Spleen (tissue), 11 donors: ENCODE measurements at regions not wholly inside any gene's neighbourhood (a gene's known extent, or its start where the extent isn't known, plus 50 kb on each side); places are given as distances from the start of the nearest gene placed in this dataset.

ENCODE experiments used
- DNase-seq: peaks from one replicate; pipeline ENCODE4 v3.0.0-alpha.2; 2020
- H3K27ac ChIP-seq, 8 donors: fragments of 200-600 bp; sonication (generic) in 7 of 8; 1 replicate in 4 of 8; 2 replicates in 4 of 8; pipeline versions ENCODE4 v1.5.0 to v1.8.0; 2016 to 2021; ENCODE audit warnings: inconsistent platforms in 4 of 8, mild to moderate bottlenecking in 4 of 8, moderate library complexity in 1 of 8
- H3K27me3 ChIP-seq, 7 donors: fragments of 200-600 bp; sonication (generic) in 6 of 7; replicated peaks in 1 of 7; 1 replicate in 4 of 7; 2 replicates in 3 of 7; pipeline versions ENCODE4 v1.5.0 to v1.8.0; 2016 to 2021; ENCODE audit warnings: inconsistent platforms in 3 of 7, mild to moderate bottlenecking in 1 of 7
- H3K36me3 ChIP-seq, 6 donors: fragments of 200-600 bp; sonication (generic) in 5 of 6; 1 replicate in 4 of 6; 2 replicates in 2 of 6; pipeline versions ENCODE4 v1.5.0 to v1.8.0; 2016 to 2021; ENCODE audit warnings: inconsistent platforms in 2 of 6
- H3K4me1 ChIP-seq, 6 donors: fragments of 200-600 bp; sonication (generic) in 5 of 6; 1 replicate in 3 of 6; 2 replicates in 3 of 6; pipeline versions ENCODE4 v1.5.0 to v1.8.0; 2016 to 2021; ENCODE audit warnings: inconsistent platforms in 3 of 6
- H3K4me3 ChIP-seq, 8 donors: fragments of 200-600 bp; sonication (generic) in 7 of 8; 1 replicate in 4 of 8; 2 replicates in 4 of 8; pipeline versions ENCODE4 v1.5.0 to v1.8.0; 2016 to 2021; ENCODE audit warnings: inconsistent platforms in 4 of 8, mild to moderate bottlenecking in 4 of 8, moderate library complexity in 2 of 8
- H3K9me3 ChIP-seq, 8 donors: fragments of 200-600 bp; sonication (generic) in 7 of 8; 1 replicate in 4 of 8; 2 replicates in 4 of 8; pipeline versions ENCODE4 v1.5.0 to v1.8.0; 2016 to 2021; ENCODE audit warnings: inconsistent platforms in 4 of 8
- CTCF ChIP-seq, 11 experiments: fragments of 200-600 bp in 7 of 11; fragments of 450-650 bp in 4 of 11; sonication (generic) in 4 of 11; IDR thresholded peaks in 8 of 11; conservative IDR thresholded peaks in 3 of 11; 1 replicate in 7 of 11; 2 replicates in 4 of 11; pipeline versions ENCODE4 v1.4.0 to v1.8.0; 2016 to 2021; ENCODE audit warnings: antibody characterized with exemption in 11 of 11, inconsistent platforms in 4 of 11, mild to moderate bottlenecking in 1 of 11
- POLR2A ChIP-seq, 3 donors: fragments of 450-650 bp; IDR thresholded peaks; one replicate each; pipeline ENCODE4 v1.5.1; 2017; ENCODE audit warnings: antibody characterized with exemption in 3 of 3, mild to moderate bottlenecking in 1 of 3
- POLR2AphosphoS5 ChIP-seq, 3 donors: sonication (generic); formaldehyde crosslinking; IDR thresholded peaks; one replicate each; pipeline ENCODE4 v1.5.1; 2017; ENCODE audit warnings: antibody characterized with exemption in 3 of 3
- WGBS, 5 donors: extraction: QIAGEN DNeasy Blood & Tissue Kit in 3 of 5; methylation state at CpG; one replicate each; pipeline versions ENCODE4 v1.1.5 to v1.1.7; 2013 to 2018; 5-methylcytosine and 5-hydroxymethylcytosine counted together
- intact Hi-C: fragments of 100-400 bp; cut with DNase I; formaldehyde crosslinking; loops from one replicate; pipeline ENCODE4 v1.15.0; 2023; ENCODE audit warnings: low total_unique reads
- donor health status: healthy with polysubstance abuse.
- donor health status: DM: no; HTN: no; CAD: no; lungs with moderate emphysema.
- donor health status: DM: no; HTN: no; CAD: no.
- donor health status: Bipolar disorder and iron deficiency.
- donor health status: healthy.
- donor health status: DM: no; HTN: no; CAD: no.
- donor health status: DM: yes; HTN: yes; CAD: no.

GRCh38 chr10:83648201-83648600 lies 491.1 kb upstream of the GHITM start:
- WGBS, 5 donors: 22 to 29% (median 27%) methylated on average over 1 of the region's 1 CpG
- no peak for DNase-seq
- Histone ChIP-seq H3K4me1 (no peaks in the 10 kb centered on the region), H3K36me3 (no peaks in the 10 kb centered on the region), H3K9me3 (no peaks in the 10 kb centered on the region), H3K27ac (no peak overlapping the region), H3K27me3 (no peaks in the 10 kb centered on the region), H3K4me3 (no peak overlapping the region)
- TF ChIP-seq CTCF (IDR thresholded peaks at IDR 0.05 in 8 of 11, conservative IDR thresholded peaks at IDR 0.05 in 3 of 11): no peak
- no peak for TF ChIP-seq POLR2AphosphoS5 (IDR thresholded peaks at IDR 0.05)
- TF ChIP-seq POLR2A (IDR thresholded peaks at IDR 0.05): no peak
- intact Hi-C loops: no loop called here

- Histone ChIP-seq H3K9me3 (no peaks in the 10 kb centered on the region), H3K27me3 (no peaks in the 10 kb centered on the region), H3K4me1 (no peaks in the 10 kb centered on the region), H3K27ac (no peak overlapping the region), H3K4me3 (no peak overlapping the region), H3K36me3 (no peaks in the 10 kb centered on the region)
- intact Hi-C loops: no loop called here
- 88 to 95% (median 92%) methylated on average over 3 of the region's 3 CpGs for WGBS, 5 donors
- TF ChIP-seq CTCF (IDR thresholded peaks at IDR 0.05 in 8 of 11, conservative IDR thresholded peaks at IDR 0.05 in 3 of 11) (no peak), POLR2AphosphoS5 (IDR thresholded peaks at IDR 0.05) (no peak), POLR2A (IDR thresholded peaks at IDR 0.05) (no peak)
- no peak for DNase-seq
Measured at GRCh38 chr10:83649471-83649870, 489.8 kb upstream of the GHITM start.

GRCh38 chr10:83654689-83655088 lies 484.6 kb upstream of the GHITM start:
- no peaks in the 10 kb centered on the region for H3K4me1 ChIP-seq
- intact Hi-C loops: no loop called here
- TF ChIP-seq POLR2AphosphoS5 (IDR thresholded peaks at IDR 0.05) (no peak), POLR2A (IDR thresholded peaks at IDR 0.05) (no peak), CTCF (IDR thresholded peaks at IDR 0.05 in 8 of 11, conservative IDR thresholded peaks at IDR 0.05 in 3 of 11) (no peak)
- no peaks in the 10 kb centered on the region for H3K36me3 ChIP-seq
- no peak overlapping the region for H3K27ac ChIP-seq
- DNase-seq: no peak
- no peaks in the 10 kb centered on the region for H3K27me3 ChIP-seq
- H3K9me3 ChIP-seq: peaks cover 0 to 6% (median 0%) of the 10 kb centered on the region in 8 donors
- WGBS, 5 donors: 86 to 95% (median 92%) methylated on average over 2 of the region's 2 CpGs
- no peak overlapping the region for H3K4me3 ChIP-seq

- peaks cover 0 to 6% (median 0%) of the 10 kb centered on the region in 8 donors for H3K9me3 ChIP-seq
- no peaks in the 10 kb centered on the region for H3K27me3 ChIP-seq
- H3K36me3 ChIP-seq: no peaks in the 10 kb centered on the region
- H3K4me1 ChIP-seq: no peaks in the 10 kb centered on the region
- no peak for DNase-seq
- H3K4me3 ChIP-seq: no peak overlapping the region
- no peak overlapping the region for H3K27ac ChIP-seq
- intact Hi-C loops: no loop called here
- TF ChIP-seq CTCF (IDR thresholded peaks at IDR 0.05 in 8 of 11, conservative IDR thresholded peaks at IDR 0.05 in 3 of 11) (no peak), POLR2A (IDR thresholded peaks at IDR 0.05) (no peak), POLR2AphosphoS5 (IDR thresholded peaks at IDR 0.05) (no peak)
Measured at GRCh38 chr10:83656924-83657323, 482.4 kb upstream of the GHITM start.
